ENCODE measurements at regions not wholly inside any gene's neighbourhood (a gene's known extent, or its start where the extent isn't known, plus 50 kb on each side); places are given as distances from the start of the nearest gene placed in this dataset.

- DNase-seq (ENCODE audit: low spot score) (no peak), ATAC-seq (ENCODE audit: low FRiP score) (no peak)
- no peak for TF ChIP-seq CTCF (IDR thresholded peaks at IDR 0.05)
These were observed 153.9 kb downstream of the HS3ST3B1 start for GRCh38 chr17:14454746-14455145.

- no peak for DNase-seq (ENCODE audit: low spot score)
- no peak for ATAC-seq (ENCODE audit: low FRiP score)
- no peak for TF ChIP-seq CTCF (IDR thresholded peaks at IDR 0.05)
These were observed 152.0 kb downstream of the HS3ST3B1 start for GRCh38 chr17:14452856-14453255.

- ATAC-seq (ENCODE audit: low FRiP score): no peak
- no peak for DNase-seq (ENCODE audit: low spot score)
- TF ChIP-seq CTCF (IDR thresholded peaks at IDR 0.05): no peak
These were observed 150.9 kb downstream of the HS3ST3B1 start for GRCh38 chr17:14451729-14452191.

- TF ChIP-seq CTCF (IDR thresholded peaks at IDR 0.05): no peak
- DNase-seq (ENCODE audit: low spot score): no peak
- no peak for ATAC-seq (ENCODE audit: low FRiP score)
These were observed 147.9 kb downstream of the HS3ST3B1 start for GRCh38 chr17:14448818-14449217.

GRCh38 chr17:14446825-14447224 lies 145.9 kb downstream of the HS3ST3B1 start:
- no peak for ATAC-seq (ENCODE audit: low FRiP score)
- no peak for DNase-seq (ENCODE audit: low spot score)
- no peak for TF ChIP-seq CTCF (IDR thresholded peaks at IDR 0.05)

- no peak for ATAC-seq (ENCODE audit: low FRiP score)
- no peak for TF ChIP-seq CTCF (IDR thresholded peaks at IDR 0.05)
- DNase-seq (ENCODE audit: low spot score): no peak
These were observed 144.0 kb downstream of the HS3ST3B1 start for GRCh38 chr17:14444915-14445314.

GRCh38 chr17:14442798-14443528 lies 142.1 kb downstream of the HS3ST3B1 start:
- no peak for ATAC-seq (ENCODE audit: low FRiP score)
- no peak for DNase-seq (ENCODE audit: low spot score)
- no peak for TF ChIP-seq CTCF (IDR thresholded peaks at IDR 0.05)

Measured in omental fat pad (tissue), 3 donors.